Fibroblast of skin of left biceps (primary cell): ENCODE measurements at regions not wholly inside any gene's neighbourhood (a gene's known extent, or its start where the extent isn't known, plus 50 kb on each side); places are given as distances from the start of the nearest gene placed in this dataset.
A peak's percentile ranks its signal among the peaks of the same experiment; 100 is the strongest.

ENCODE experiments used
- DNase-seq, 2 experiments: peaks; one replicate each; pipeline ENCODE4 v3.0.0-alpha.2; 2013; ENCODE audit warnings: low read depth in 2 of 2

DNA sequence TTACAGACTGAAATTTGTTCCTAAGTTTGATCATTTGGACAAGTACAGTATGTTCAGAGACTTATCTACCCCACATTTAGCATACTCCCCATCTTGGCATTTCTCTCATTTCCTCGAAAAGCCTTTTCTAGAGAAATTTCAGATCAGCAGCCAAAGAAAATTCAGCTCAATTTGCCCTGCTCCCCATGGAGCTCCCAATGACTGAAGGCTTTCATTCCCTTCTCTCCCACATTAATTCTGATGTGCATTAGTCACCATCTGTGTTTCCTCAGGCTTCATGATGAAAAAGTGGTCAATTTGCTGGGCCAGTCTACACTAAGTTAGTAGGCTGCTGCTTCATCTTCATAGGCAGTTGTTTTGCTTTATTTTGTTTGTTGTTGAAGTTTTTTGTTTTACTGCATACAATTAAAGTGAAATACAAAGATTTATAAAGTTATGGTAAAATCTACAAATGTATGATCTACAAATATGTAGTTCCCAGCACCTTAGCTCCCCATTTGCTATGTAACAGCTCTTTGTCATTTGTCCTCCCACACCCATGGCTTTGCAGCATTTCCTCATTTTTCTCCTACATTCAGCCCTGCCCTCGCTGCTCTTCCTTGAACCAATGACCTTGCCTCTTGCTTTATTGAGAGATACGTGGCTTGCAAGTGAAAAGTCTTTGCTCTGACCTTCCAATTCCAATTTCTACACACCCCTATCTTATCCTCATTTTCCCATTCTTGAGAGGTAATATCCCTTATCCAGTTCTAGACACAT is 193.9 kb downstream of the ANAPC10 start:
- peak; percentile 9 to 12 for DNase-seq

DNA sequence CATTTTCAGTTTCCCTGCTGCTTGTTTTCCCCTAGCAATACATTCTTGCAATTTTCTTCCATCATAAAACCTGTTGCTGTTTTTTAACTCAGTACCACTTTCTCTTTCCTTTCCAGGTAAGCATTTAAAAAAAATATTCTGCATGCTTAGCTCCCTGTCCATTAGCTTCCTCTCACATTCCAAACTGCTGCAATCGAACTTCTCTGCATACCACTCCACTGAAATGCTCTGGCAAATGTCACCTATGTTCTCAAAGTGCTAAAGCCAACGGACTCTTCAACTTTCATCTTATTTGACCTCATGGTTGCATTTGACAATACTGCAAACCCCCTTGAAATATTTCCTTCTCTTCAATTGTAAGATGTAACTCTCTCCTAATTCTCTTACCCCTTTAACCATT is 192.7 kb downstream of the ANAPC10 start:
- no peak for DNase-seq

DNA sequence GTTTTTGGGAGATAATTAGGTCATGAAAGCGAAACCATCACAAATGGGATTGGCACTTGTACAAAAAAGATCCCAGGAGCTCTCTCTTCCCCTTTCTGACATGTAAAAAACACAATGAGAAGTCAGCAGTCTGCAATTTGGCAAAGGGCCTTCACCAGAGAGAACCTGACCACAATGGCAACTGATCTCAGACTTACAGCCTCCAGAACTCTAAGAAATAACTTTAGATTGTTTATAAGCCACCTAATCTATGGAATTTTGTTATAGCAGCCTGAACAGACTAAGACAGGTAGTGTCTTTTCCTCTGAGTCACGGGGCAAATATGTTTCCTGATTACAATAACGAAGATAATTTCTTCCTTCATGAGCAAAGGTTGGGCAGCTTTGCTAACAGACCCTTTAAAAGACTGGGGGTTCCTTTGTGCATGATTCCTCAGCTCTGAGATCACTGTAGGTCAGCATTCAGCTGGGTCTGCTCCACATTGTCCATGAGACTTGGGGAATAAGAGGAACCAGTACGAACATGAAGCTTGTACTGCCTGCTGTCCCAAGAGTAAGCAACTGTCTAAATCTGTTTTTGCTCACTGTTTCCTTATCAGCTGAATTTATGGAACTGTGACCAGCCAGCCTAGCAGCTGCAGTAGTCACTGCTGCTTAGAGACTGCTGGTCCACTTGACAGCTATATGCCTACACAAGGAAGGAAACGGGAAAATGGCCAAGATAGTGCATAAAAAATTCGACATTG is 191.6 kb downstream of the ANAPC10 start:
- DNase-seq: no peak

DNA sequence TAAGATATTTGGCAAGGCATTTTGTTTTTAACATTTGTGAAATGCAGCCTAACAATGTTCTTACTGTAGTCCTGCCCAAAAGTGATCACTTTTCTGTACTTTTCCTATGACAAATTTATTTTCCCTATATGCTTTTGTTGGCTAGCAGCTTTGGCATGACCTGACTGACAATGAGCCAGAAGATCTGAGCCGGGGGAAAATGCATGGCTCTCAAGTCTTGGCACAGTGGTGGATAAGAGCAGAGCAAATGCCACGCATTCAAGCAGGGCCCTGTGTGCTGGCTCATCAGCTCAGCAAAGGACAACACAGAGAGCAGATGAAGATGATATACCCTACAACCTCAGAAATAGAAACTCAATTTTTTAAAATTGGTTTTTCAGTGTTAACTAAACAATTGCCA is 187.3 kb downstream of the ANAPC10 start:
- DNase-seq: no peak
